Ovary (tissue), 7 donors: ENCODE measurements at regions not wholly inside any gene's neighbourhood (a gene's known extent, or its start where the extent isn't known, plus 50 kb on each side); places are given as distances from the start of the nearest gene placed in this dataset.
A peak's percentile ranks its signal among the peaks of the same experiment; 100 is the strongest.
"Not testable (repeated sequence)": the region's sequence is repeated elsewhere in the genome, so short reads cannot be mapped to it uniquely, and the experiment has no call there.

Source experiments
- DNase-seq, 5 donors: peaks; one replicate each; pipeline ENCODE4 v3.0.0-alpha.2; 2019 to 2020
- H3K27ac ChIP-seq, 2 donors: fragments of 200-600 bp; one replicate each; pipeline versions ENCODE4 v1.5.1 to v1.8.0; 2019 to 2022
- H3K27me3 ChIP-seq: fragments of 200-600 bp; one replicate; pipeline ENCODE4 v1.8.0; 2022
- H3K36me3 ChIP-seq: fragments of 200-600 bp; sonication (generic); one replicate; pipeline ENCODE4 v1.5.1; 2019
- H3K4me1 ChIP-seq: one replicate; pipeline ENCODE4 v1.8.1; 2013; ENCODE audit warnings: mild to moderate bottlenecking, moderate library complexity; ENCODE audit not compliant: insufficient read depth
- H3K4me3 ChIP-seq: fragments of 200-600 bp; sonication (generic); one replicate; pipeline ENCODE4 v1.5.1; 2017
- H3K9me3 ChIP-seq, 2 donors: fragments of 200-600 bp in 1 of 2; sonication (generic) in 1 of 2; one replicate each; pipeline versions ENCODE4 v1.5.1 to v1.8.1; 2013 to 2019; ENCODE audit warnings: mild to moderate bottlenecking in 1 of 2, moderate library complexity in 1 of 2
- EP300 ChIP-seq: sonication (generic); formaldehyde crosslinking; IDR thresholded peaks from one replicate; pipeline ENCODE4 v1.6.1; 2017; ENCODE audit warnings: antibody characterized with exemption
- POLR2A ChIP-seq: fragments of 450-650 bp; IDR thresholded peaks from one replicate; pipeline ENCODE4 v1.6.1; 2017; ENCODE audit warnings: antibody characterized with exemption, mild to moderate bottlenecking, moderate library complexity
- WGBS, 3 donors: extraction: QIAGEN DNeasy Blood & Tissue Kit in 1 of 3; methylation state at CpG; one replicate each; pipeline versions ENCODE4 v1.1.5 to v1.1.7; 2013 to 2017; 5-methylcytosine and 5-hydroxymethylcytosine counted together
- intact Hi-C, 4 donors: fragments of 100-400 bp; cut with DNase I; formaldehyde crosslinking; loops; one replicate each; pipeline versions ENCODE4 v1.11.0 to v1.15.1; 2022 to 2023
- TF ChIP-seq, protein P1 (sequence below), 3 donors: fragments of 450-650 bp in 2 of 3; fragments of 200-600 bp in 1 of 3; IDR thresholded peaks; one replicate each; pipeline versions ENCODE4 v1.5.1 to v1.8.0; 2016 to 2022; ENCODE audit warnings: antibody characterized with exemption in 3 of 3, mild to moderate bottlenecking in 1 of 3
- donor health status: DM: no; HTN: no; CAD: no; lungs with moderate emphysema.
- donor health status: DM: no; HTN: no; CAD: no.
- donor health status: Bipolar disorder and iron deficiency.
- donor health status: DM: no; HTN: no; CAD: no.
- donor health status: DM: yes; HTN: yes; CAD: no.

DNA sequence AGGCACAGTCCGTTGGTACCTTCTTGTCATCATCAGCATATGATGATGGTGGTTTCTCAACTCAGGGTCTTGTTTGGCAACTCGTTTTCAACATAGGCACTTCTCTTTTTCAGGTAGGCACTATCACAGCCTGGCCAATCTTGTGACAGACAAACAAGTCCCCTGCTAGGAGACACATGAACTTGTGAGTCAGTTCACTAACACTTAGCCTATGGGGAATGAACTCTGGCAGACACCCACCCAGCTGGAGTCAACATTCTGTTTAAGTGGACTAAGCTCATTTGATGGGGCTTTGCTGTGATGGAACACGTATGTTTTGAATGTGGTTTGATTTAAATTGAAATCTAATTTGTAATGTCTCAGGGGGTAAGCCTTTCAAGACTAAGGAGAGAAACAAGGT lies 100.7 kb upstream of the MAMLD1 start:
- intact Hi-C loops, result no loop called here
- H3K4me3 ChIP-seq, result no peak overlapping the region
- H3K27me3 ChIP-seq, result no peaks in the 10 kb centered on the region
- H3K27ac ChIP-seq, result no peak overlapping the region
- H3K4me1 ChIP-seq, result no peaks in the 10 kb centered on the region
- H3K9me3 ChIP-seq, result no peaks in the 10 kb centered on the region
- WGBS, 3 donors, result 55 to 72% (median 59%) methylated on average over 3 of the region's 3 CpGs
- TF ChIP-seq, protein P1, sequence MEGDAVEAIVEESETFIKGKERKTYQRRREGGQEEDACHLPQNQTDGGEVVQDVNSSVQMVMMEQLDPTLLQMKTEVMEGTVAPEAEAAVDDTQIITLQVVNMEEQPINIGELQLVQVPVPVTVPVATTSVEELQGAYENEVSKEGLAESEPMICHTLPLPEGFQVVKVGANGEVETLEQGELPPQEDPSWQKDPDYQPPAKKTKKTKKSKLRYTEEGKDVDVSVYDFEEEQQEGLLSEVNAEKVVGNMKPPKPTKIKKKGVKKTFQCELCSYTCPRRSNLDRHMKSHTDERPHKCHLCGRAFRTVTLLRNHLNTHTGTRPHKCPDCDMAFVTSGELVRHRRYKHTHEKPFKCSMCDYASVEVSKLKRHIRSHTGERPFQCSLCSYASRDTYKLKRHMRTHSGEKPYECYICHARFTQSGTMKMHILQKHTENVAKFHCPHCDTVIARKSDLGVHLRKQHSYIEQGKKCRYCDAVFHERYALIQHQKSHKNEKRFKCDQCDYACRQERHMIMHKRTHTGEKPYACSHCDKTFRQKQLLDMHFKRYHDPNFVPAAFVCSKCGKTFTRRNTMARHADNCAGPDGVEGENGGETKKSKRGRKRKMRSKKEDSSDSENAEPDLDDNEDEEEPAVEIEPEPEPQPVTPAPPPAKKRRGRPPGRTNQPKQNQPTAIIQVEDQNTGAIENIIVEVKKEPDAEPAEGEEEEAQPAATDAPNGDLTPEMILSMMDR (IDR thresholded peaks at IDR 0.05), result no peak
- no peak for TF ChIP-seq EP300
- no peak for TF ChIP-seq POLR2A
- H3K36me3 ChIP-seq, result no peaks in the 10 kb centered on the region
- DNase-seq, result no peak

DNA sequence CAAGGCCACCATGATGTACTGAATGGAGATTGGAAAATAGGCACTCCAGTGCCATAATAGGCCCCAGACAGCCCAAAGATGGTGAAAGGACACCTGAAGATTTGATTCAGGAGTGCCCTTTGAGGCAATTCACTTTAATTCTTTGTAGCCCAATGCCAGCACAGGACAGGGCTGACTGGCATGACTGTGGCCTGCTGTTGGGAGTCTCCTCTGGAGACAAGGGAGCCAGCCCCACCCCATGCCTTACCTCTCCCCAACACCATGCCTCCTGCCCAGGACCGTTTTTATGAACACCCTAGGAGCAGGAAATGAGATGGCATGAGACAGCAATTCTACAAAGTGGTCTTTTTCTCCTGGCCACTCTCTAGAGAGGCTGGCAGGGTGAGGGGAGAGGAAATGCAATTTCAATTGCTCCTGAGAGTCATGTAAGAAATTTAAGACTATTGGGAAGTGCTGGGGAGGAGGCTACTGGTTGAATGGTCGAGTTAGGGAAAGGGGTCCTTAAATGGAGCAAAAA lies 94.2 kb upstream of the MAMLD1 start:
- Histone ChIP-seq H3K4me3 (no peak overlapping the region), H3K36me3 (no peaks in the 10 kb centered on the region), H3K9me3 (no peaks in the 10 kb centered on the region), H3K27me3 (no peaks in the 10 kb centered on the region), H3K27ac (no peak overlapping the region), H3K4me1 (no peaks in the 10 kb centered on the region)
- intact Hi-C loops, result no loop called here
- no peak for DNase-seq
- WGBS, 3 donors, result 24 to 56% (median 44%) methylated on average over 2 of the region's 2 CpGs
- TF ChIP-seq EP300 (no peak), POLR2A (no peak)
- TF ChIP-seq, protein P1 (IDR thresholded peaks at IDR 0.05), result no peak

DNA sequence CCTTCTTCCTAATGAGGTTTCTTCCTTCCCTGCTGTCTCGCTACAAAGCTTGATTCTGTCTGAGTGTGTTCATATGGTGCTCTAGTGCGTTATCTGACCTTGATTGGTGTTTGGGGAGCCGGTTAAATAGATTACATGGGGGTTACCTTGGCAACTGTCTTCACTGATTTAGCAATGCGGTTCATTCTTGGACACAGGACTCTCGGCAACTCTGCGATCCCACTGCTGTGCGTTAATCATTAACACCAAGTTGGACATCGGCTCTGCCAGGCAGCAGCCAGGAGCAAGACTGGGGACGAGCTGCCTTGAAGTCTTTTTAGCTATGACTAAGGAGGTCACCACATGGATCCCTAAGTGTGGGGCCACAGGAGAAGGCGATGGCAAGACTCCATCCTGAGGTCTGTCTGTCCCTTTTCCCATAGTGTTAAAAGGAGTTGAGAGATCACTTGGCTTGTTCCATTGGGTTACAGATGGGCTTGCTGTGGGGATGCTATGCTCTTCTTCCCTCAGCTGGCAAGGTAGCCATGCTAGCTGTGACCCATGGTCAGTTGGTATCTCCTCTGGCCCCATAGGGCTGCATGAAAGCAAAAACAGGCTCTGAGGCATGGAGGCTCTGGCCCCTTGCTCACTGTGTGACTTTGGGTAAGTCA lies 93.4 kb upstream of the MAMLD1 start:
- Histone ChIP-seq H3K36me3 (no peaks in the 10 kb centered on the region), H3K9me3 (no peaks in the 10 kb centered on the region), H3K4me1 (no peaks in the 10 kb centered on the region), H3K27ac (no peak overlapping the region), H3K27me3 (no peaks in the 10 kb centered on the region), H3K4me3 (no peak overlapping the region)
- intact Hi-C loops, result no loop called here
- TF ChIP-seq EP300 (no peak), POLR2A (no peak)
- TF ChIP-seq, protein P1 (IDR thresholded peaks at IDR 0.05), result no peak
- DNase-seq, result peak in 1 of 5 donors; percentile 20
- WGBS, 3 donors, result 18 to 33% (median 31%) methylated on average over 10 of the region's 10 CpGs

DNA sequence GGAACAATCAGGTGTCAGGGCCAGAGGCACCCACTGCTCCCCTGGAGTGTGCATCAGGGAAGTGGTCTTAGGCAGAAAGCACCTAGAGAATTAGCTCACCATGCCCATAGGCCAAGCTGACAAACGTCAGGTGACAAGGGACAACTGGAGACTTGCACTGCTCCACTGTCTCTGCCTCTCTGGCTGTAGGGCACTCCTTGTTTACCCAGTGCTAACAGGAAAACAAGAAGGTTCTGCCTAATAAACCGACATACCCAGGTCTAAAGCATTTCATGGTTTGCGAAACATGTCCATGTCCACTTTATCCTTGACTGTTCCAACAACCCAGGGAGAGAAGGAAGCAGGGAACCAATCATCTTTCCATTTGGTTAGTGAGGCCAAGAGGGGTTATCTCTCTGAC lies 92.5 kb upstream of the MAMLD1 start:
- 70 to 81% (median 77%) methylated on average over 3 of the region's 3 CpGs for WGBS, 3 donors
- no peaks in the 10 kb centered on the region for H3K36me3 ChIP-seq
- H3K27ac ChIP-seq, result no peak overlapping the region
- TF ChIP-seq POLR2A, result no peak
- no peak for TF ChIP-seq EP300
- TF ChIP-seq, protein P1 (IDR thresholded peaks at IDR 0.05), result no peak
- H3K4me3 ChIP-seq, result no peak overlapping the region
- no peaks in the 10 kb centered on the region for H3K4me1 ChIP-seq
- no peaks in the 10 kb centered on the region for H3K9me3 ChIP-seq
- no peaks in the 10 kb centered on the region for H3K27me3 ChIP-seq
- DNase-seq, result no peak
- intact Hi-C loops, result no loop called here

DNA sequence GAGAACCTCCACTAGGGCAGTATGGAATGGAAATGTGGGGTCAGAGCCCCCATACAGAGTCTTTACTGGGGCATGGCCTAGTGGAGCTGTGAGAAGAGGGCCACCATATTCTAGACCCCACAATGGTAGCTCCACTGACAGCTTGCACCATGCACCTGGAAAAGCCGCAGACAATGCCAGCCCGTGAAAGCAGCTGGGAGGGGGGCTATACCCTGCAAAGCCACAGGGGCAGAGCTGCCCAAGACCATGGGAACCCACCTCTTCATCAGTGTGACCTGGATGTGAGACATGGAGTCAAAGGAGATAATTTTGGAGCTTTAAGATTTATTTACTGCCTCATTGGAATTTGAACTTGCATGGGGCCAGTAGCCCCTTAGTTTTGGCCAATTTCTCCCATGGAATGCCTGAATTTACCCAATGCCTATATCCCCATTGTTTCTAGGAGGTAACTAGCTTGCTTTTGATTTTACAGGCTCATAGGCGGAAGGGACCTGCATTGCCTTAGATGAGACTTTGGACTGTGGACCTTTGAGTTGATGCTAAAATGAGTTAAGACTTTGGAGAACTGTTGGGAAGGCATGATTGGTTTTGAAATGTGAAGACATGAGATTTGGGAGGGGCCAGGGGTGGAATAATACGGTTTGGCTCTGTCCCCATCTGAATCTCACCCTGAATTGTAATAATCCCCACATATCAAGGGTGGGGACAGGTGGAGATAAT lies 89.4 kb upstream of the MAMLD1 start:
- DNase-seq, H3K27ac ChIP-seq, intact Hi-C loops, H3K4me1 ChIP-seq, H3K4me3 ChIP-seq, H3K36me3 ChIP-seq, H3K27me3 ChIP-seq, H3K9me3 ChIP-seq: not testable (repeated sequence)
- 76 to 77% (median 76%) methylated on average over 4 of the region's 4 CpGs for WGBS, 3 donors
